GM19240 (cell line): ENCODE measurements at regions not wholly inside any gene's neighbourhood (a gene's known extent, or its start where the extent isn't known, plus 50 kb on each side); places are given as distances from the start of the nearest gene placed in this dataset.

Experiments
- DNase-seq: peaks from one replicate; pipeline ENCODE4 v3.0.0; 2011; ENCODE audit warnings: low spot score; ENCODE audit not compliant: insufficient read length

- DNase-seq: no peak
These were observed 105.1 kb upstream of the TOX3 start for GRCh38 chr16:52652033-52652432.

- no peak for DNase-seq
These were observed 103.8 kb upstream of the TOX3 start for GRCh38 chr16:52650789-52651188.

- DNase-seq: no peak
These were observed 103.4 kb upstream of the TOX3 start for GRCh38 chr16:52650318-52650717.

- DNase-seq: no peak
These were observed 102.9 kb upstream of the TOX3 start for GRCh38 chr16:52649870-52650269.

GRCh38 chr16:52647588-52647987, 100.6 kb upstream of the TOX3 start:
- DNase-seq: no peak

GRCh38 chr16:52643006-52643405, 96.1 kb upstream of the TOX3 start:
- DNase-seq: no peak

GRCh38 chr16:52634528-52634927, 87.6 kb upstream of the TOX3 start:
- DNase-seq: no peak

GRCh38 chr16:52634104-52634503, 87.2 kb upstream of the TOX3 start:
- no peak for DNase-seq

- DNase-seq: no peak
These were observed 86.3 kb upstream of the TOX3 start for GRCh38 chr16:52633230-52633629.

GRCh38 chr16:52631711-52632110, 84.8 kb upstream of the TOX3 start:
- DNase-seq: no peak

- no peak for DNase-seq
These were observed 83.8 kb upstream of the TOX3 start for GRCh38 chr16:52630711-52631110.

GRCh38 chr16:52629296-52629695, 82.4 kb upstream of the TOX3 start:
- no peak for DNase-seq

- DNase-seq: no peak
These were observed 77.9 kb upstream of the TOX3 start for GRCh38 chr16:52624891-52625290.

- no peak for DNase-seq
These were observed 74.7 kb upstream of the TOX3 start for GRCh38 chr16:52621651-52622050.

- DNase-seq: no peak
These were observed 72.0 kb upstream of the TOX3 start for GRCh38 chr16:52618753-52619497.

- DNase-seq: no peak
These were observed 70.6 kb upstream of the TOX3 start for GRCh38 chr16:52617591-52617990.

- no peak for DNase-seq
These were observed 66.6 kb upstream of the TOX3 start for GRCh38 chr16:52613508-52613907.

- DNase-seq: no peak
These were observed 65.1 kb upstream of the TOX3 start for GRCh38 chr16:52611817-52612673.

- DNase-seq: no peak
These were observed 56.1 kb upstream of the TOX3 start for GRCh38 chr16:52603015-52603414.

- DNase-seq: no peak
These were observed 51.0 kb upstream of the TOX3 start for GRCh38 chr16:52597772-52598483.

GRCh38 chr16:52597073-52597771, 50.3 kb upstream of the TOX3 start:
- DNase-seq: no peak
